ENCODE measurements at regions not wholly inside any gene's neighbourhood (a gene's known extent, or its start where the extent isn't known, plus 50 kb on each side); places are given as distances from the start of the nearest gene placed in this dataset.
A peak's percentile ranks its signal among the peaks of the same experiment; 100 is the strongest.

DNA sequence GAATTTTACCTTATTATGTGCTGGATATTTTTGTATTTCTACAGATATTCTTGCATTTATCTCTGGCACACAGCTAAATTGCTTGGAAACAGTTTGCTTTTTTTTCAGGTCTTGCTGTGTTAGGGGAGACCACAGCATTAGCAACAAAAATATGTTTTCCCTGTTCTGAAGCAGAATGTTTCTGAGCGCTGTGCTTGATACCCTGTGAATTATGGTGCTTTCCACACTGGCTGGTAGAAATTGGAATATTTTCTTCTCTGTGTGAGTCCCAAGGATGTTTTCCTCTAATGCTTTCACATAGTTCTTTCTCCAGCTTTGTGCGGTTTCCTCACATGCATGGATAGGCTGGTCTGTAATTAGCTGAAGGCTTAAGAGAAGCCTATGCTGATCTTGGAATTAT is 651.6 kb upstream of the IGFBP3 start:
- DNase-seq (ENCODE audit: low spot score): no peak

- no peak for DNase-seq (ENCODE audit: low spot score)
Measured at GRCh38 chr7:46571996-46572395, 650.9 kb upstream of the IGFBP3 start.

GRCh38 chr7:46569133-46569465 is 648.0 kb upstream of the IGFBP3 start:
- DNase-seq (ENCODE audit: low spot score): peak; percentile 43

DNA sequence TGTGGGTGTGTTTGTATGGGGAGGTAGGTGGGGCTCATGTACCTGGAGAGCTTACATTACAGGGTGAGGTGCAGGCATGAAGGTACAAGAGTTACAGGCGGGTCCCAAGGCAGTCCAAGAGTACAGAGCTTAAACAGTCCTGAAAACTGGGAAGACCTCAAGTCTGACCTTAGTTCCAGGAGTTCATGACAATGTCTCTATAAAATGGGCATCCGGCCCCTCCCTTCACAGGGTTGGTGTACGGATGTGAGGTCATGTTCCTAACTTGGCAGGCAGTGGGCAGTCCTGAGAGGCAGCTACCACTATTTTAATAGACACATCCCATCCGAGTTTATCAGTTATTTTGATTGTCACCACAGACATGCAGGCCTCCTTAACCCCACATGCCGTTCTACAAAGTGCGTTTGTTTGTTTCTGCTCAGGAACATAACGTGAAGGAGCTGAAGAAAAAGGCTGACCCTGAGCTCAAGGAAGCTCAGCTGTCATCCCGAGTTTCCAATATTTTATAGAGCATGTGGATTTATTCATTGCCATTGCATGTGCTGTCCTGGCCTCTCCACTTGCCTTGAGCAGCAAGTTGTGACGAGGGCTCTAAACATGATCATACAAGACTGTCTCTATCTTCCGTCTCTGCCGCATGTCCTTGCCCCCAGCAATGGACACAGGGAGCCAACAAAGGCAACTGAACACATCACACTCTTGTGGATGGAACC is 647.5 kb upstream of the IGFBP3 start:
- no peak for DNase-seq (ENCODE audit: low spot score)

GRCh38 chr7:46567858-46568257 is 646.8 kb upstream of the IGFBP3 start:
- DNase-seq (ENCODE audit: low spot score): no peak

DNA sequence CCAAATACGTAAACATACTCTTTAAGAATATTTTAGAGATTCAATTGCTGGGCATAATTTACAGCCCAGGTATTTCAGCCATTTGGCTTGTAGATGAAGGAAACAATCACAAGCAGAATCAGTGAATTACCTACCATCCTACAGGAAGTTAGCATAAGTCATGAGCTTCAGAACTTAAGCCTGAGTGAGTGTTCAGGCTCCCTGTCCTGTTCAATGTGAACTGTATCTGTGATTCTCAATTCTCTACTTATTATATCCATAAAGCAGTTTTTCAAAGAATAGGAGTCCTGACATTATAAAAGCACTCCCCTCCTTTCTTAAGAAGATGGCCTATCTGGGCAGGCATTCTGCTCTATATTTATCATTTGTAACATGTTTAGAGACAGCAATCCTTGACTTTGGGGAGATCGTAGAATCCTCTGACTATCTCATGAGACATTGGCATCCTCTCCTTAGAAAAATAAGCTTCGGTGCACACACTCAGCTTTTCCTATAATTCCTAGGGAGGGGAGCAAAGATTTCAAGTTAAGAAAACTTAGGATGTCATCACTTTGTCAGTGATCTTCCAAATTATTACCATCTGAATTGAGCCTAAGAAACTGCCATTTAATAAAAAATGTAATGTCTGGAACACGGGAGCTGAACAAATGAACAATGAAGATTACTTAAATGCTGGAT is 645.2 kb upstream of the IGFBP3 start:
- DNase-seq (ENCODE audit: low spot score): no peak

DNA sequence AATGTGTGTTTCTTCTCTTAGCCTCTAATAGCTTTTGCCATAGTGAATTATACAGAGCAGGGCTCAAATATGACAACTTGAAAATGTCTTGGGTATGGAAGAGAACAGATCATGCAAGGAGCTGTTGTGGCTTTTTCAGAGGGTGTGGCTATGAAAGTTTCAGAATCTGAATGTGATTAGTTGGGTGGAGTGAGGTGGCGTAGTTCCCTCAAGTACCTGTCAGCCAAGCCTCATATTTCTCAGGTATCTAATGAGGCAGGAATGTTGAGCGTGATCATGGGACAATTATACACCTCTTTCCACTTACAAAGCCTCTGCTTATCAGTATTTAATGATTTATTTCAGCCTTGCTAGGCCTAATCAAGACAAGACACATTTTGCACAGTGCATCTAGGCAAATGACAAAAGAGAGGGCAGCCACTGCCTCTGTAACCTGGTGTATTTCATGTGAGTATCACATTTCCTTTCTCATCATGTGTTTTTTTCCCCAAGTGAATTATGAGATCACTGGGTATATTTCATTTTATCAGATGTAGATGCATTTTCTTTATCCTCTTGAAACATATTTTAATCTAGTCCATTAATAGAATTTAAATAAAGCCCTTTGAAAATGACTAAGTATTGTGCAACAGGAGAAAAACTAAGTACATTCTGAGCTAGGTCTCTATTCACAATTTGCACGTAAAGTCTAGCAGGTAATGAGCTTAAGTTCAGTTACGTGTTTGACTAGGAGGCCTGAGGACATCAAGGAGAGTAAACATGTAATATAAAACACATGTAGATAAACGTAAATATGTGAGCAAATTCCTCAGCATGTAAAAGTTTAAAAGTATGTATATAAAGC is 644.4 kb upstream of the IGFBP3 start:
- no peak for DNase-seq (ENCODE audit: low spot score)

DNA sequence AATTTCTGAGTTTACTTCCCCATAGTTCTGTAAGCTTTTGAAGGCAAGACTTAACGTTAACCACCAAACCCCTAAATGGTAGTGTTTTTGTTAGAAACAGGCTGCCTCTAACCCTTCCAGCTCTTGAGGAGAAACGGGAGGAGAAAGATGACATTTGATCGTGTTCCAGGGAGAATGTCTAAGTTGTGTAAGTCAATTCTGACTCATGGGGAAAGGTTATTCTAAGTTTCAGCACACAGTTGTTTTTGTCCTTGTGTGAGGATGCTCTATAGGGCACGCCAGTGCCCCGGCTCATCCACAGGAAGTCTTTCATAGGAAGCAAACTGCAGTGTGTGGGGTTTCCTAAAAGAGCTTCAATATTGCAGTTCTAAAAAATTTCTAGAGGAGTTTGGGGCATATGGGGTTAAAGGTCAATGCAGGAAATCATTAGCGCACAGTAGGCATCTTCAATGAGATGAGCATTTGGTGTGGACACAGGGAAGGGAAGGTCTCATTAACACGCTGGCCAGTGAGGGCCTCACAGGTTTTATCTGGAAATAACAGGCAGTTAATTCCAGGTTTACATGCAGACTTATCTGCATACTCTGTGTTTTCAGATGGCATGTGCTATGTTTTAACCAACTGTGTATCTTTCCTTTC is 638.2 kb upstream of the IGFBP3 start:
- no peak for DNase-seq (ENCODE audit: low spot score)

GRCh38 chr7:46558482-46559193 is 637.6 kb upstream of the IGFBP3 start:
- no peak for DNase-seq (ENCODE audit: low spot score)

- DNase-seq (ENCODE audit: low spot score): no peak
Measured at GRCh38 chr7:46557781-46558180, 636.7 kb upstream of the IGFBP3 start.

- DNase-seq (ENCODE audit: low spot score): no peak
Measured at GRCh38 chr7:46557295-46557711, 636.2 kb upstream of the IGFBP3 start.

GRCh38 chr7:46554688-46555422 is 633.8 kb upstream of the IGFBP3 start:
- no peak for DNase-seq (ENCODE audit: low spot score)

GRCh38 chr7:46551603-46552002 is 630.5 kb upstream of the IGFBP3 start:
- DNase-seq (ENCODE audit: low spot score): no peak

DNA sequence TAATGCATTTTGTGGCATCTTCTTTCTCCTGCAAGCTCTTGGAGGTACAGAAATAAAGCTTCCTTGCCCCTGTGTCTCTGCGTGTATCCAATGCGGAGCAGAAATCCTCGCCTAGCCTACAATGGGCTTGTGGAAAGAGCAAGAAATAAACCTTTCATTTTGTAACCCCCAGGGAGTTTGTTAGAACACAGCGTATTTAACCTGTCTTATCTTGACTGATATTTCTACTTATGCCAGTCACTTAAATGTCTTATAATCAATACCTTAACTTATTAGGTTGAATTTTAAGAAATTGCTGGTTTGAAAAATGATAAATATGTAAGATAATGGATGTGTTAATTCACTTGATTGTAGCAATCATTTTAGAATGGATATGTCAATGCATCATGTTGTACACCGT is 629.8 kb upstream of the IGFBP3 start:
- DNase-seq (ENCODE audit: low spot score): no peak

GRCh38 chr7:46549892-46550639 is 629.0 kb upstream of the IGFBP3 start:
- DNase-seq (ENCODE audit: low spot score): no peak

DNA sequence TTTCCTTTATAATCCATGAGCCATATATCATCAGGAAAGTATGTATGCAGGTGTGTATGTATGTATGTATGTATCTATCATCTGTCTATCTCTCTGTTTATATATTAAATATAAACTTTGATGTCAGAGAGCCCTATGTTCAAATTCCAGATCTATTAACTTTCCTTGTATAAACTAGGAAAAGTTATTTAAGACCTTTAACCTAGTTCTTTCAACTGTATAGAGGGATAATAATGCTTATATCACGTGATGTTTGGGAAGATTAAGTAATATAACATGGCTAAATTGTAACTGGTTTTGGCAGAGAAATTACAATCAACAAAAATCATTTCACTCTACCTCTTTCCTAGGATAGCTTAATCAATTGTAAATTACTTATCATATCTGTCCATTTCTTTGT is 628.3 kb upstream of the IGFBP3 start:
- DNase-seq (ENCODE audit: low spot score): no peak

GRCh38 chr7:46547044-46547443 is 626.0 kb upstream of the IGFBP3 start:
- DNase-seq (ENCODE audit: low spot score): no peak

DNA sequence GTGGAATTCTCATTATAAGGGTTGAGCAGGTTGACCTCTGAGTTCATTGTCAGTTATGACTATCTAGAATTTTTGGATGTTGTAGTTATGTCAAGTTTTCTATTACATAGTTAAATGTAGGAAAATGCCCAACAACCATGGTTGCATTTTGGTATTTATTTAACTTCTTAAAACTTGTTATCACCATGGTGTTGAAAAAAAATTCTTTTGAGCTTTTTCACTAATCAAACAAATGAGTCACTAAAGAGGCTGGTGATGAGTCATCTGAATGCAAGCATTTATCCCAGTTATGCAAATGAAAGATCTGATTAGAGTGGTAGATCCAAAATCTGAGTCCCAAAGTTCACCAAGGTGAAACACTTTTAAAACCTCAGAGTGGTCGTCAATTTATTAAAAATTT is 624.7 kb upstream of the IGFBP3 start:
- DNase-seq (ENCODE audit: low spot score): no peak

- no peak for DNase-seq (ENCODE audit: low spot score)
Measured at GRCh38 chr7:46544396-46545008, 623.4 kb upstream of the IGFBP3 start.

DNA sequence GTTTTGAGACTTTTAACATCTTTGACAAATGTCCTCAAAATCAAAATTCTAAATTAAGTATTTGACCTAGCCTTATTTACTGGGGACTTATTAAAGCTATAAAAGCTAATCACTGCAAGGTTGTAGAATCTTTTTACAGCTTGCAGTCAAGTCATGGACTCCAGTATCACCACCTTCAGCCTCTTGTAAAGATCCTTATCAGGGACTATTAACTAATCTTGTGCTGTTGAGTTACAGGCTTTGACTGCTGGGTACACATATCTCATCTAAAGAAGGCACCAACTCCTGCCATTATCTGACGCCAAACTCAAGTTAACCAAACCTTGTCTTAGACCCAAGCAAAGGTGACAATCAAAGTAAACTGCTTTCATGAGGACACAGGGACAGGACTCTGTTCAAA is 621.0 kb upstream of the IGFBP3 start:
- no peak for DNase-seq (ENCODE audit: low spot score)
